ENCODE measurements at regions not wholly inside any gene's neighbourhood (a gene's known extent, or its start where the extent isn't known, plus 50 kb on each side); places are given as distances from the start of the nearest gene placed in this dataset.

- DNase-seq: no peak
Measured at GRCh38 chr5:61840361-61840760, 465.6 kb upstream of the KIF2A start.

- no peak for DNase-seq
Measured at GRCh38 chr5:61842840-61843239, 463.2 kb upstream of the KIF2A start.

GRCh38 chr5:61850696-61851095 lies 455.3 kb upstream of the KIF2A start:
- no peak for DNase-seq

- no peak for DNase-seq
Measured at GRCh38 chr5:61854531-61854930, 451.5 kb upstream of the KIF2A start.

GRCh38 chr5:61860978-61861377 lies 445.0 kb upstream of the KIF2A start:
- no peak for DNase-seq

GRCh38 chr5:61866930-61867329 lies 439.1 kb upstream of the KIF2A start:
- DNase-seq: no peak

- no peak for DNase-seq
Measured at GRCh38 chr5:61869333-61869732, 436.7 kb upstream of the KIF2A start.

- DNase-seq: no peak
Measured at GRCh38 chr5:61878471-61878870, 427.5 kb upstream of the KIF2A start.

GRCh38 chr5:61881821-61882487 lies 424.1 kb upstream of the KIF2A start:
- DNase-seq: no peak

GRCh38 chr5:61882901-61883500 lies 423.0 kb upstream of the KIF2A start:
- no peak for DNase-seq

GRCh38 chr5:61884252-61884855 lies 421.7 kb upstream of the KIF2A start:
- no peak for DNase-seq

GRCh38 chr5:61886214-61886613 lies 419.8 kb upstream of the KIF2A start:
- no peak for DNase-seq

- no peak for DNase-seq
Measured at GRCh38 chr5:61887271-61887670, 418.7 kb upstream of the KIF2A start.

GRCh38 chr5:61894046-61894445 lies 412.0 kb upstream of the KIF2A start:
- DNase-seq: no peak

GRCh38 chr5:61896811-61897210 lies 409.2 kb upstream of the KIF2A start:
- no peak for DNase-seq

- DNase-seq: no peak
Measured at GRCh38 chr5:61897251-61897650, 408.8 kb upstream of the KIF2A start.

- DNase-seq: no peak
Measured at GRCh38 chr5:61901997-61902396, 404.0 kb upstream of the KIF2A start.

GRCh38 chr5:61904730-61905129 lies 401.3 kb upstream of the KIF2A start:
- DNase-seq: no peak

- DNase-seq: no peak
Measured at GRCh38 chr5:61905613-61906012, 400.4 kb upstream of the KIF2A start.

- no peak for DNase-seq
Measured at GRCh38 chr5:61906820-61907219, 399.2 kb upstream of the KIF2A start.

- DNase-seq: no peak
Measured at GRCh38 chr5:61907995-61908394, 398.0 kb upstream of the KIF2A start.

- DNase-seq: no peak
Measured at GRCh38 chr5:61910771-61911170, 395.2 kb upstream of the KIF2A start.

GRCh38 chr5:61912559-61912958 lies 393.4 kb upstream of the KIF2A start:
- no peak for DNase-seq

- no peak for DNase-seq
Measured at GRCh38 chr5:61915646-61916045, 390.4 kb upstream of the KIF2A start.
